ENCODE measurements at regions not wholly inside any gene's neighbourhood (a gene's known extent, or its start where the extent isn't known, plus 50 kb on each side); places are given as distances from the start of the nearest gene placed in this dataset.
"Not testable (repeated sequence)": the region's sequence is repeated elsewhere in the genome, so short reads cannot be mapped to it uniquely, and the experiment has no call there.

DNA sequence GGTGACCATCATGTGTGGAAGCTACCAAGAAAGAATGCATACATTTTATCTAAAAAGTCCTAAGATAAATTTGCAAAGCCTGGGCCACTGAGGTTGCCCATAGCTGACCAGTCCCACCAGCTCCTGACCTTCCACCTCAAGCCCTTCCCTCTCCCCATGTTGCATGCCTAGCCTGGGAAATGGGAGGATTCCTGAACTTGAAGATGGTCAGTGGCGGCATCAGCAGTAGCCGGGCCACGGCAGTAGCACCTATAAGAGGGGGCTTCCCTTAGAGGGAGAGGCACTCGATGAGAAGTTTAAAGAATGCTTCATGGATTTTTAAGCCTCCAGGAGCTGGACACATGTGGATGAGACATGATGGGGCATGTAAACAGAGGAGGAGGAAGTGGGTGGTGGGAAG lies 172.1 kb downstream of the KLF13 start:
- FAIRE-seq: no peak
- no peak for DNase-seq (ENCODE audit: insufficient read length, low spot score)
- TF ChIP-seq POLR2A (IDR thresholded peaks at IDR 0.05; ENCODE audit: low read depth, low read length): no peak

DNA sequence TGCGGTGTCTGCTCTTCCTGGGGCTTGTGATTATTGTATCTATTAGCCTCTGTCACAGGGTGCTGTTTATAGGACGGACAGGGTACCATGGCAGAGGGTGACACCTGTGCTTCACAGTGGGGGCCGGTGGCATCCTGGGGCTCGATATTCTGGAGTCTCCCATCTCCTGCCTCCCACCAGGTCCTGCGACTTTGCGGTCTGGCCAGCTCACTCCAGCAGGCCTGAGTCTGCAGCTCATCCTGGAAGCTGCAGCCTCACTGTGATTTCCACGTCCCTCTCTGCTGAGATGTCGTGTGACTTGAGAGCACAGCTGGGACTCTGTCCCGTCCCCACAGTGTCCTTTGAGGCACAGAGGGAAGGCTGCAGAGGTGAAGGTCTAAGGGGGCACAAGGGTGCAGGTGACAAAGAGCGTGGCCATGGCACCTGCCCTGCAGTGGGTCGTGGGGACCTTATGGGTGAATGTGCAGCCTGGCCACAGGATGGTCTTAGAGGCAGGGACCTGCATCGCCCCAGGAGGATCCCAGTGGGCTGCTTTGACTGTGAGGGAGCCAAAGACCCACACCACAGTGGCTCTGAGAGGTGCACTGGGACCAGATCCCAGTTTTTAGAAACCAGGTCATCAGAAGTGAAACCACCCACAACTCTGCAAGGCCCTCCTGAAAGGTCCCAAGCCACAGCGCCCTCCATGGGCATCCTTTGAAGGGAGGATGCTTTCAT lies 172.8 kb downstream of the KLF13 start:
- TF ChIP-seq POLR2A (IDR thresholded peaks at IDR 0.05; ENCODE audit: low read depth, low read length): no peak
- DNase-seq (ENCODE audit: insufficient read length, low spot score): no peak
- no peak for FAIRE-seq

DNA sequence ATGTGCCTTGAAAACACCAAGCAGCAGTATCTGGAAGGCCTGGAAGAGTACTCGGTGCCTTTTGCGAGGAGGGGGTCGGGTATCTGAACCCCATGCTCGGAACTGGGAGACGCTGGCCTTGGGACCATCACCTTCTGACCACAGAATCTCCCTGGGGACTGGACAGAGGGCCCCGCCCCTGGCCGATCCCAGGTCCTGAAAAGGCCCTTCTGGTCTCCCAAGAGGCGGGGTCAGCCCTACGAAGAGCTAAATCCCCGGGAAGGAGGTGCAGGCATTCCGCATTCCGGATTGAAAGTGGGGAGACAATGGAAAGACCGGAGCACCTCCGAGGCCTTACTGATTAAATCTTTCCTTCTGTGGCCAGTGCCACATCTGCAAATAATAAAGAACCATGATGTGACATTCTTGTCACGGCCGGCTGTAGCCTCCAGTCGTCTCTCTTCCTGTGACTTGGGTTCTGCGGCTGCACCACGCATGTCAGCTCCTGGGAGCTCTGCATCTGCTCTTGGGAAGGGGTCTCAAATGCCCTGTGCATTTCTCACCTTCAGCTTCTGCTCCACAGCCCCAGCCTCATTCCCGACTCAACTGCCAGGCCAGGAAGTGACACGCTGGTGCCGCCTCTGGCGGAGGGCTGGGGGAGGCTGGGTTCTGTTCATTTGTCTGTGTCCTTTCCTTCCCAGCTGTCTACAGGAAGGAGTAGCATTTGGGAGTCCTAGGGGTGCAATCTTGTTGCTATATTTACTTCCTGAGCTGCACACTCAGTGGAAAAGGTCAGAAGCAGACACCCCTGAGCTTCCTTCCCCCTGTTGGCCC lies 173.5 kb downstream of the KLF13 start:
- FAIRE-seq: no peak

GRCh38 chr15:31500766-31501449 lies 174.3 kb downstream of the KLF13 start:
- no peak for TF ChIP-seq POLR2A (IDR thresholded peaks at IDR 0.05; ENCODE audit: low read depth, low read length)
- no peak for FAIRE-seq

More for the DNA sequence above, 173.5 kb downstream of the KLF13 start:
- TF ChIP-seq POLR2A (IDR thresholded peaks at IDR 0.05; ENCODE audit: low read depth, low read length): no peak
- no peak for DNase-seq (ENCODE audit: insufficient read length, low spot score)

DNA sequence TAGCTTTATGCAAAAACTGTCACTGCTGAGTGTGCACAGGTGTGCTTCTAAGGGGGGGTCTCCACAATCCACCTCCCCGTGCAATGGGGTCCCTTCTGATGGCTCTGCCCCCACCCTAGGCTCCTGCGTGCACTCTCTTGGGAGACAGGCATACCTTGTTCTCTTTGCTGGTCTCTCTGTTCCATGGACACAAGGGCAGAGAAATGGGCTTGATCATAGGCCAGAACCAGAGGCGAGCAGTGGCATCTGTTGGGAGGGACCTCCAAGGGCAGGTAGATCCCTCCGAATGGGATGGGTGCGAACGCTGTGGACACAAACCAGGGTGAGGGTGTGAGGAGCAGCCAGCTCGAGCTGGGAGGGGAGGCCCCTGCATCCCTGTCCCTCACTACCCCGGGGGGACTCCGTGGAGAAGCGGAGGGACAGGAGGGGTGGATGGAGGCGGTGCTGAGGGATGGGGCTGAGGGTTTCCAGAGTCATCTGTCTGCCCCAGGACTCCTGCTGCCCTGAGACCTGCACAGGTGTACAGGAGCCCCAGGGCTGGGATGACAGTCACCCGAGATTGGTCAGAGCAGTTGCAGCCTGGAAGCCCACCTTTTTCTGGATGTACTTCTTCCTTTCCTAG lies 175.0 kb downstream of the KLF13 start:
- TF ChIP-seq POLR2A (IDR thresholded peaks at IDR 0.05; ENCODE audit: low read depth, low read length): no peak
- FAIRE-seq (no peak), DNase-seq (ENCODE audit: insufficient read length, low spot score) (no peak)

More at GRCh38 chr15:31500766-31501449, 174.3 kb downstream of the KLF13 start:
- DNase-seq (ENCODE audit: insufficient read length, low spot score): no peak

GRCh38 chr15:31502541-31503229 lies 176.1 kb downstream of the KLF13 start:
- FAIRE-seq (no peak), DNase-seq (ENCODE audit: insufficient read length, low spot score) (no peak)
- TF ChIP-seq POLR2A (IDR thresholded peaks at IDR 0.05; ENCODE audit: low read depth, low read length): no peak

DNA sequence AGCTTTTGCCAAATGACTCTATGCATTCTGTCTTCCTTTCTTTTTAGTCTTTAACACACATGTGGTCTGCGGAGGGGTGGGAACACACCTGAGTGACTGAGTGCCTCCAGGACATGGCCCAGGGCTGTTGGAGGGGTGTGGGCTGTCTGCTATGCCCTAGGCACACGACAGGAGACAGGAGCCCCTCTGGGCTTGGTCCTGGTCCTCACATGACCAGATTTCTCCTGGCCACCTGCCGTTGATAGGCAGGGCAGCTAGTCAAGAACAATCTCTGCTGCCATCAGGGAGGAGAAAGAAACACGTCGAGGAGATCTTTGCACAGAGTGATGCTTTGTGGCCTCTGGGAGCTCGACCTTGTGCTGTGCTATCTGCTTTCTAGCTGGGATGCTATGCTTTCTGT lies 176.6 kb downstream of the KLF13 start:
- FAIRE-seq (no peak), DNase-seq (ENCODE audit: insufficient read length, low spot score) (no peak)
- TF ChIP-seq POLR2A (IDR thresholded peaks at IDR 0.05; ENCODE audit: low read depth, low read length): no peak

- FAIRE-seq: no peak
- no peak for DNase-seq (ENCODE audit: insufficient read length, low spot score)
- no peak for TF ChIP-seq POLR2A (IDR thresholded peaks at IDR 0.05; ENCODE audit: low read depth, low read length)
Measured at GRCh38 chr15:31503758-31504461, 177.3 kb downstream of the KLF13 start.

- no peak for TF ChIP-seq POLR2A (IDR thresholded peaks at IDR 0.05; ENCODE audit: low read depth, low read length)
- FAIRE-seq (no peak), DNase-seq (ENCODE audit: insufficient read length, low spot score) (no peak)
Measured at GRCh38 chr15:31504462-31504839, 177.8 kb downstream of the KLF13 start.

DNA sequence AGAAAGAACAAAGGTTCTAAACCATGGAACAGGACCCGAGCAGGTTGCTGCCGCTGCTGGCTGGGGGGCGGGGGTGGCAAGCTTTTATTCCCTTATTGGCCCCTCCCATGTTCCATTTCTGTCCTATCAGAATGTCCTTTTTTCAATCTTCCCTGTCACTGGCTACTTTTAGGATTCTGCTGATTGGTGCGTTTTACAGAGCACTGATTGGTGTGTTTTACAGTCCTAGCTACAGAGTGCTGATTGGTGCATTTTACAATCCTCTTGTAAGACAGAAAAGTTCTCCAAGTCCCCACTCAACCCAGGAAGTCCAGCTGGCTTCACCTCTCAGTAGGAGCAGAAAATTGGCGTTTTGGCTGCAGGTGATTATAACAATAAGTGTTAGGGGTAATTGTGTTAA lies 180.9 kb downstream of the KLF13 start:
- DNase-seq (ENCODE audit: insufficient read length, low spot score); FAIRE-seq: not testable (repeated sequence)

DNA sequence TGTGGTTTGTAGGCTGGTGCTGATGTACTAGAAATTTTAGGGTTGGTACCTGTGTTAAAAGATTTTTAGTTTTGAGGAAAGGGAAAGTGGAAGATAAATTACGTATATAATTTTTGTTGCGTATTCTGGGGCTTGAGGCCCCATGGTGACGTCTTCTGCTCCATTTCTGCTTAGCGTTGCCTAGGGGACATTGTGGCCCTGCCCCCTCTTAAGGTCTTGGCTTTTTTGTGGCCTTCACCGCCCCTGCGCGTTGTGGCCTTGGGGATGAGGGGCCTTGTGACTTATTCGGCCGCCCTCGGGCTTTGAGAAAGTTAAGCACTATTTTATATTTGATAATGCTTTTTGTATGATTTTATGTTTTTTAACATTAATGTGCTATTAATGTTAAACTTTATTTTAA lies 182.0 kb downstream of the KLF13 start:
- DNase-seq (ENCODE audit: insufficient read length, low spot score): no peak
- no peak for FAIRE-seq
- no peak for TF ChIP-seq POLR2A (IDR thresholded peaks at IDR 0.05; ENCODE audit: low read depth, low read length)

- FAIRE-seq: no peak
- TF ChIP-seq POLR2A (IDR thresholded peaks at IDR 0.05; ENCODE audit: low read depth, low read length): no peak
Measured at GRCh38 chr15:31510057-31510456, 183.4 kb downstream of the KLF13 start.

More at GRCh38 chr15:31510057-31510456, 183.4 kb downstream of the KLF13 start:
- no peak for DNase-seq (ENCODE audit: insufficient read length, low spot score)
